Neural cell (in vitro differentiated cells): ENCODE measurements at regions not wholly inside any gene's neighbourhood (a gene's known extent, or its start where the extent isn't known, plus 50 kb on each side); places are given as distances from the start of the nearest gene placed in this dataset.
"Not testable (repeated sequence)": the region's sequence is repeated elsewhere in the genome, so short reads cannot be mapped to it uniquely, and the experiment has no call there.

Source experiments
- H2AFZ ChIP-seq: fragments of 200-600, 300-800 bp; sonication (generic), shearing (Covaris generic); 2 replicates; pipeline ENCODE4 v1.6.0; 2014; ENCODE audit warnings: low read depth, mild to moderate bottlenecking, antibody characterized with exemption, low read length, moderate library complexity
- H3F3A ChIP-seq: fragments of 200-600 bp; shearing (Covaris generic); 2 replicates; pipeline ENCODE4 v1.6.1; 2016; ENCODE audit warnings: mild to moderate bottlenecking, moderate library complexity, mixed read lengths, antibody characterized with exemption, low read length; ENCODE audit not compliant: insufficient read depth, poor library complexity, severe bottlenecking
- H3K27ac ChIP-seq: fragments of 200-600, 300-800 bp; sonication (generic), shearing (Covaris generic); 2 replicates; pipeline ENCODE4 v1.5.1; 2014; ENCODE audit warnings: mild to moderate bottlenecking, low read length, moderate library complexity
- H3K27me3 ChIP-seq: fragments of 300-800, 200-600 bp; sonication (generic), shearing (Covaris generic); 2 replicates; pipeline ENCODE4 v1.6.0; 2014; ENCODE audit warnings: mild to moderate bottlenecking, low read depth, low read length, moderate library complexity; ENCODE audit not compliant: insufficient read depth
- H3K36me3 ChIP-seq: fragments of 300-800, 200-600 bp; sonication (generic), shearing (Covaris generic); 2 replicates; pipeline ENCODE4 v1.5.1; 2014; ENCODE audit warnings: mild to moderate bottlenecking, antibody characterized with exemption, low read length, moderate library complexity; ENCODE audit not compliant: insufficient read depth
- H3K4me2 ChIP-seq: fragments of 300-800, 200-600 bp; sonication (generic), shearing (Covaris generic); 2 replicates; pipeline ENCODE4 v1.6.0; 2014; ENCODE audit warnings: mild to moderate bottlenecking, low read length
- H3K4me3 ChIP-seq: fragments of 300-800, 200-600 bp; sonication (generic), shearing (Covaris generic); 2 replicates; pipeline ENCODE4 v1.5.1; 2014; ENCODE audit warnings: mild to moderate bottlenecking, low read length, moderate library complexity
- H3K79me2 ChIP-seq: fragments of 200-600 bp; shearing (Covaris generic); replicated peaks from 2 replicates; pipeline ENCODE4 v1.6.0; 2014; ENCODE audit warnings: mild to moderate bottlenecking, low read length, moderate library complexity; ENCODE audit not compliant: insufficient read depth
- H3K9ac ChIP-seq: fragments of 300-800, 200-600 bp; sonication (generic), shearing (Covaris generic); 2 replicates; pipeline ENCODE4 v1.6.1; 2016; ENCODE audit warnings: mild to moderate bottlenecking, low read length, mixed read lengths
- H3K9me2 ChIP-seq: fragments of 200-600 bp; shearing (Covaris generic); 2 replicates; pipeline ENCODE4 v1.6.1; 2016; ENCODE audit warnings: mild to moderate bottlenecking, low read length, mixed read lengths; ENCODE audit not compliant: insufficient read depth
- H3K9me3 ChIP-seq: fragments of 200-600, 300-800 bp; sonication (generic), shearing (Covaris generic); 2 replicates; pipeline ENCODE4 v1.6.1; 2016; ENCODE audit warnings: mild to moderate bottlenecking, mixed run types, low read length, moderate library complexity, mixed read lengths
- H4K20me1 ChIP-seq: fragments of 200-600 bp; shearing (Covaris generic); 2 replicates; pipeline ENCODE4 v1.6.1; 2016; ENCODE audit warnings: mild to moderate bottlenecking, mixed run types; ENCODE audit not compliant: insufficient read depth
- CTCF ChIP-seq: fragments of 450-650 bp; IDR thresholded peaks from 2 replicates; pipeline ENCODE4 v1.5.1; 2014; ENCODE audit warnings: antibody characterized with exemption, mild to moderate bottlenecking, moderate library complexity; ENCODE audit not compliant: poor library complexity, severe bottlenecking
- EP300 ChIP-seq: fragments of 450-650 bp; conservative IDR thresholded peaks from 2 replicates; pipeline ENCODE4 v1.6.1; 2014; ENCODE audit warnings: antibody characterized with exemption, mild to moderate bottlenecking, moderate library complexity; ENCODE audit not compliant: poor library complexity, severe bottlenecking
- EZH2 ChIP-seq: fragments of 200-600, 300-800 bp; shearing (Covaris generic), sonication (generic); IDR thresholded peaks from 2 replicates; pipeline ENCODE4 v1.6.1; 2014; ENCODE audit warnings: antibody characterized with exemption, low read length, borderline replicate concordance, mild to moderate bottlenecking; ENCODE audit not compliant: insufficient read depth, poor library complexity, severe bottlenecking
- MXI1 ChIP-seq: fragments of 450-650 bp; conservative IDR thresholded peaks from 2 replicates; pipeline ENCODE4 v1.6.1; 2014; ENCODE audit warnings: antibody characterized with exemption, mild to moderate bottlenecking; ENCODE audit not compliant: poor library complexity, severe bottlenecking
- POLR2AphosphoS5 ChIP-seq: IDR thresholded peaks from 2 replicates; pipeline ENCODE4 v1.6.1; 2012
- RAD21 ChIP-seq: fragments of 450-650 bp; conservative IDR thresholded peaks from 2 replicates; pipeline ENCODE4 v1.6.1; 2014; ENCODE audit warnings: antibody characterized with exemption, mild to moderate bottlenecking, moderate library complexity
- REST ChIP-seq: IDR thresholded peaks from 2 replicates; pipeline ENCODE4 v1.6.1; 2012; ENCODE audit warnings: borderline replicate concordance
- SMC3 ChIP-seq: fragments of 450-650 bp; conservative IDR thresholded peaks from 2 replicates; pipeline ENCODE4 v1.6.1; 2014; ENCODE audit warnings: antibody characterized with exemption, mild to moderate bottlenecking, moderate library complexity; ENCODE audit not compliant: poor library complexity
- TAF1 ChIP-seq: IDR thresholded peaks from 2 replicates; pipeline ENCODE4 v1.6.1; 2012; ENCODE audit warnings: low read depth

- H3K4me3 ChIP-seq, result no peak overlapping the region
- H3K27ac ChIP-seq, result peak overlapping the region; percentile 59
Measured at GRCh38 chr9:129428864-129429577, 191.9 kb downstream of the C9orf50 start.

GRCh38 chr9:129427149-129427548 lies 193.8 kb downstream of the C9orf50 start:
- Histone ChIP-seq H3K9ac (no peak overlapping the region), H4K20me1 (no peaks in the 10 kb centered on the region), H3K79me2 (no peaks in the 10 kb centered on the region), H3K27me3 (no peaks in the 10 kb centered on the region), H3K36me3 (no peaks in the 10 kb centered on the region), H3K9me2 (no peaks in the 10 kb centered on the region), H2AFZ (no peak overlapping the region), H3F3A (no peaks in the 10 kb centered on the region), H3K4me3 (no peak overlapping the region), H3K27ac (no peak overlapping the region), H3K4me2 (no peak overlapping the region), H3K9me3 (no peaks in the 10 kb centered on the region)
- no peak for TF ChIP-seq REST

More at GRCh38 chr9:129428864-129429577, 191.9 kb downstream of the C9orf50 start:
- H3K9ac ChIP-seq, result peak overlapping the region; percentile 57
- no peak overlapping the region for H2AFZ ChIP-seq
- no peaks in the 10 kb centered on the region for H3K27me3 ChIP-seq
- TF ChIP-seq EP300 (no peak), POLR2AphosphoS5 (no peak), REST (no peak), SMC3 (no peak), EZH2 (no peak), TAF1 (no peak), MXI1 (no peak), RAD21 (no peak), CTCF (no peak)
- H4K20me1 ChIP-seq, result no peaks in the 10 kb centered on the region
- no peaks in the 10 kb centered on the region for H3K9me3 ChIP-seq
- H3K4me2 ChIP-seq, result no peak overlapping the region
- H3K36me3 ChIP-seq, result no peaks in the 10 kb centered on the region
- H3F3A ChIP-seq, result no peaks in the 10 kb centered on the region
- no peaks in the 10 kb centered on the region for H3K79me2 ChIP-seq
- H3K9me2 ChIP-seq, result no peaks in the 10 kb centered on the region

- H3F3A ChIP-seq, H4K20me1 ChIP-seq, H2AFZ ChIP-seq, H3K36me3 ChIP-seq, H3K4me2 ChIP-seq, H3K9me3 ChIP-seq, H3K27ac ChIP-seq, H3K27me3 ChIP-seq, H3K4me3 ChIP-seq, H3K9me2 ChIP-seq, H3K9ac ChIP-seq, H3K79me2 ChIP-seq: not testable (repeated sequence)
Measured at GRCh38 chr9:129423755-129424154, 197.1 kb downstream of the C9orf50 start.
